ES-I3 (cell line): ENCODE measurements at regions not wholly inside any gene's neighbourhood (a gene's known extent, or its start where the extent isn't known, plus 50 kb on each side); places are given as distances from the start of the nearest gene placed in this dataset.
"Not testable (repeated sequence)": the region's sequence is repeated elsewhere in the genome, so short reads cannot be mapped to it uniquely, and the experiment has no call there.

Experiments
- H3K36me3 ChIP-seq: 2 replicates; pipeline ENCODE4 v1.6.1; 2013; ENCODE audit warnings: mild to moderate bottlenecking, low read length, control low read depth, moderate library complexity; ENCODE audit not compliant: insufficient read depth
- H3K4me1 ChIP-seq: 2 replicates; pipeline ENCODE4 v1.6.1; 2013; ENCODE audit warnings: mild to moderate bottlenecking, control low read depth, low read length; ENCODE audit not compliant: insufficient read depth
- H3K9ac ChIP-seq: 2 replicates; pipeline ENCODE4 v1.6.1; 2013; ENCODE audit warnings: low read depth, mild to moderate bottlenecking, low read length, moderate library complexity
- H3K9me3 ChIP-seq: 2 replicates; pipeline ENCODE4 v1.6.1; 2013; ENCODE audit warnings: mild to moderate bottlenecking, low read length, moderate library complexity; ENCODE audit not compliant: control insufficient read depth, insufficient read depth

GRCh38 chr3:178348561-178349217 lies 187.5 kb upstream of the KCNMB2 start:
- H3K9me3 ChIP-seq, H3K36me3 ChIP-seq, H3K9ac ChIP-seq, H3K4me1 ChIP-seq: not testable (repeated sequence)

GRCh38 chr3:178349218-178349596 lies 187.0 kb upstream of the KCNMB2 start:
- H3K9ac ChIP-seq, H3K9me3 ChIP-seq, H3K36me3 ChIP-seq, H3K4me1 ChIP-seq: not testable (repeated sequence)

GRCh38 chr3:178350763-178351162 lies 185.5 kb upstream of the KCNMB2 start:
- no peak overlapping the region for H3K9ac ChIP-seq
- no peaks in the 10 kb centered on the region for H3K9me3 ChIP-seq
- H3K36me3 ChIP-seq = no peaks in the 10 kb centered on the region
- peaks cover 5% of the 10 kb centered on the region; the same call in 1 of the 2 replicates for H3K4me1 ChIP-seq

- Histone ChIP-seq H3K36me3 (no peaks in the 10 kb centered on the region), H3K4me1 (peaks cover 5% of the 10 kb centered on the region; the same call in 1 of the 2 replicates), H3K9me3 (no peaks in the 10 kb centered on the region), H3K9ac (no peak overlapping the region)
Observed at GRCh38 chr3:178352326-178353005, 183.8 kb upstream of the KCNMB2 start.

- Histone ChIP-seq H3K9ac (no peak overlapping the region), H3K4me1 (peaks cover 5% of the 10 kb centered on the region; the same call in 1 of the 2 replicates), H3K36me3 (no peaks in the 10 kb centered on the region), H3K9me3 (no peaks in the 10 kb centered on the region)
Observed at GRCh38 chr3:178353006-178353694, 183.1 kb upstream of the KCNMB2 start.

- Histone ChIP-seq H3K36me3 (no peaks in the 10 kb centered on the region), H3K9me3 (no peaks in the 10 kb centered on the region), H3K4me1 (no peaks in the 10 kb centered on the region), H3K9ac (no peak overlapping the region)
Observed at GRCh38 chr3:178359728-178360127, 176.5 kb upstream of the KCNMB2 start.

- not testable (repeated sequence) for H3K9ac ChIP-seq, H3K9me3 ChIP-seq, H3K36me3 ChIP-seq, H3K4me1 ChIP-seq
Observed at GRCh38 chr3:178363048-178363447, 173.2 kb upstream of the KCNMB2 start.

GRCh38 chr3:178367817-178368617 lies 168.2 kb upstream of the KCNMB2 start:
- no peaks in the 10 kb centered on the region for H3K36me3 ChIP-seq
- no peak overlapping the region for H3K9ac ChIP-seq
- H3K9me3 ChIP-seq = peaks cover 3% of the 10 kb centered on the region; the same call in 1 of the 2 replicates
- no peaks in the 10 kb centered on the region for H3K4me1 ChIP-seq

- Histone ChIP-seq H3K9me3 (peaks cover 3% of the 10 kb centered on the region; the same call in 1 of the 2 replicates), H3K4me1 (no peaks in the 10 kb centered on the region), H3K9ac (no peak overlapping the region), H3K36me3 (no peaks in the 10 kb centered on the region)
Observed at GRCh38 chr3:178369006-178369405, 167.2 kb upstream of the KCNMB2 start.

GRCh38 chr3:178369811-178370210 lies 166.4 kb upstream of the KCNMB2 start:
- Histone ChIP-seq H3K36me3 (no peaks in the 10 kb centered on the region), H3K4me1 (no peaks in the 10 kb centered on the region), H3K9ac (no peak overlapping the region), H3K9me3 (peaks cover 3% of the 10 kb centered on the region; the same call in 1 of the 2 replicates)

GRCh38 chr3:178370387-178370786 lies 165.8 kb upstream of the KCNMB2 start:
- peaks cover 3% of the 10 kb centered on the region; the same call in 1 of the 2 replicates for H3K9me3 ChIP-seq
- H3K36me3 ChIP-seq = no peaks in the 10 kb centered on the region
- no peak overlapping the region for H3K9ac ChIP-seq
- no peaks in the 10 kb centered on the region for H3K4me1 ChIP-seq

GRCh38 chr3:178381555-178381954 lies 154.7 kb upstream of the KCNMB2 start:
- no peaks in the 10 kb centered on the region for H3K9me3 ChIP-seq
- no peak overlapping the region for H3K9ac ChIP-seq
- H3K36me3 ChIP-seq = no peaks in the 10 kb centered on the region
- H3K4me1 ChIP-seq = no peaks in the 10 kb centered on the region

- no peaks in the 10 kb centered on the region for H3K36me3 ChIP-seq
- no peak overlapping the region for H3K9ac ChIP-seq
- H3K9me3 ChIP-seq = no peaks in the 10 kb centered on the region
- no peaks in the 10 kb centered on the region for H3K4me1 ChIP-seq
Observed at GRCh38 chr3:178381971-178382448, 154.2 kb upstream of the KCNMB2 start.

GRCh38 chr3:178382449-178383061 lies 153.7 kb upstream of the KCNMB2 start:
- H3K36me3 ChIP-seq = no peaks in the 10 kb centered on the region
- H3K4me1 ChIP-seq = no peaks in the 10 kb centered on the region
- no peak overlapping the region for H3K9ac ChIP-seq
- no peaks in the 10 kb centered on the region for H3K9me3 ChIP-seq
